GM19240 (cell line): ENCODE measurements at regions not wholly inside any gene's neighbourhood (a gene's known extent, or its start where the extent isn't known, plus 50 kb on each side); places are given as distances from the start of the nearest gene placed in this dataset.
"Not testable (repeated sequence)": the region's sequence is repeated elsewhere in the genome, so short reads cannot be mapped to it uniquely, and the experiment has no call there.

Source experiments
- DNase-seq: peaks from one replicate; pipeline ENCODE4 v3.0.0; 2011; ENCODE audit warnings: low spot score; ENCODE audit not compliant: insufficient read length

DNA sequence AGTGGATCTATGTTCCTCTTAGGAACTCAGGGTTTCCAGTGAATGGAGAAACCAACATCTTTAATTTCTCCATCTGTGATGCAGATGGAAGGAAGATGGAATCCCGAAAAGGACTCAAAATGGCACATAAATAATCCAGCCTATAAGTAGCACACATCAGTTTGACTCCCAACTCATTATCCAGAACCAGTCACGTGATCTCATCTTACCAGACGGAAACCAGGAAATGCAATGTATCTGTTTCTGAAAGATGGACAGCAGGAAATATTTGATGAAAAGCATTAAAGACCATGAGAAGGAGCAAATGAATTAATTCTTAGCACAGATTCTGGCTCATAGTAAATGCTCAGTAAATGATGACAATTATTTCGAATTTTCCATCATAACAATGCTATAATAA, 443.1 kb upstream of the FMR1 start:
- DNase-seq: no peak

DNA sequence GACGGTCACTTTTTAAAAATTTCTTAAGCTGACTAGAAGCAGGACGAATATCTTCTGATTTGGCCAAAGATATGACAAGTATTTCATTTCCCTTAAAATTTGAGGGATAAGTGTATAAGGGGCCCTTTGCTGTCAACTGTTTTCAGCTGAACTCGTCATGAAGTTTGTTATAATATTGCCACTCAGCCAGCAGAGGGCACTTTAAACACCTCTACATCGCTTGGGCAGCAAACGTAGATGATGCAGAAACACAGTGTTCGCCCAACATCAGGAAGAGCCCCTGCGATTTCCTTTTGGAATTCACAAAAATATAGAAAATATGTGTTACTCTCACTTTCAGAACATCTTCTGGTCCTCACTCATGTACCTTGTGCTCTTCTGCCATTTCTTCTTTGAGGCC, 435.7 kb upstream of the FMR1 start:
- no peak for DNase-seq

DNA sequence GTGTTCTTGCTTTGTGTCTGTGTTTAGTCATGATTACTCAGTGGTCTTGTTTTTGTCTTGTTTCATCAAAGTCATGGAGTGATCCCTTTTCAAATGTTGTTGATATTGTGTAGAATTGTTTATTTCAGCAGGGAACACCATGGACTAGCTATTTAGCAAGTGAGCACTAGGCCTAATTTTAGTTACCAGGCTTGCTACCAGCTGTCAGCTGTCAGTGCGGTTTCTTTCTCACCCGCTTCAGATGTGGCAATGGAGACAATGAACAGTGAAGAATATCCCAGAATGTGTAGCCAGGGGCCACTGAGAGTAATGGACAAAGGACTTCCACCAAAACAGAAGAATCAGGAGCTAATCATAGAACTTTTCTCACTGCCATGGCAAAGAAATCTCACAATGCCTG, 432.8 kb upstream of the FMR1 start:
- DNase-seq: no peak

DNA sequence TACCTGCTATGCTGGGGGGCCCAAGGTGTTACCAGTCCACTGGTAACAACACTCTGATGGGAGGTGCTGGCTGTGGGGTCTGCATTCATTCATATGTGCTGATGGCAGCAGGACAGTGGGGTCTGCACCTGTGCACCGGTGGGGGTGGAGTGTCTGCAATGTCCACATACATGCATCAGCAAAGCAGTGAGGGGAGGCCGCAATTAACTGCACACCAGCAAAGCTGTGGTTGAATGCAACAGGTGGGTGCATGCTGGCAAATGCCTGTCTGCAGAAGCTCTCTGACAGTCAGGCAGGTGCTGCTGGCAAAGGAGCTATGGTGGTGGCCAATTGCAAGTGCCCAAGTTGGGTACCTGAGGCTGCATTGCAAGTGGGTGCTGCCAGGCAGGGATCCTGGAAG, 426.5 kb upstream of the FMR1 start:
- DNase-seq: no peak

DNA sequence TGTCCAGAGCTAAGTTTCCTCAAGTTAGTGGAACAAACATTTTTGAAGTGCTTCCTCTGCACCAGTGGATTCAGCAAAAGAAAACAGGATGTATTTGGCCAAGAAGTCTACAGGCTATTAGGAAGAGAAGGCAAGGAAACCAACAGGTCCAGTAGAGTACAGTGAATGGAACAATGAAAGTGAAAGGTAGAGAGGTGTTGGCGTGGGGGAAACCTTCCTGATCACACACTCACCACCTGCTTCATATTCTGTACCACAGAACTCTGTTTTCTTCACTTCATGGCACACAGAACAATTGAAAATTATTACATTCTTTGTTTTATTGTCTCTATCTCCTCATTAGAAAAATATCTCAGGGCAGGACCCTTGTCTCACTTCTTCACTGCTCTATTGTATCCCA, 417.4 kb upstream of the FMR1 start:
- no peak for DNase-seq

DNA sequence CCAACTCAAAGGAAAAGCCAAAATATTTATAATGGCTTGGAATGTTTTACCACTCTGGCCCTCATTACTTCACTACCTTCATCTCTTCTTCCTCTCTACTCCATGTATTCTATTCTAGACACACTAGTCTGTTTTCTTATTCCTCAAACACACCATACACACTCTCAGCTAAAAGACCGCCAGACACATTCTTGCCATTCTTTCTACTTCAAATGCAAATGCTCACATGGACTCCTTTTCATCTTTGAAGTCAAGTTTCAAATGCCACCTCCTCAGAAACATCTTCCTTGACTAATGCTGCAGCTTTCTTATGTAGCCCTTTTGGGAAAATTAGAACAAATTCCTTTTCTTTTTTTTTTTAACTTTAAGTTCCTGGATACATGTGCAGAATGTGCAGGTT, 412.9 kb upstream of the FMR1 start:
- no peak for DNase-seq

DNA sequence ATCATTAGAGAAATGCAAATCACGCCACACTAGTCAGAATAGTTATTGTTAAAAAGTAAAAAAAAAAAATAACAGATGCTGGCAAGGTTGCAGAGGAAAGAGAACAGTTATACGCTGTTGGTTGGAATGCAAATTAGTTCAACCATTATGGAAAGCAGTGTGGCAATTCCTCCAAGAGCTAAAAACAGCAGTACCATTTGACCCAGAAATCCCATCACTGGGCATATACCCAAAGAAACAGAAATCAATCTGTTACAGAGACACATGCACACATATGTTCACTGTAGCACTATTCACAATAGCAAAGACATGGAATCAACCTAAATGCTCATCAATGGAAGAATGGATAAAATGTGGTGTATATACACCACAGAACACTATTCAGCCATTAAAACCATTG, 388.7 kb upstream of the FMR1 start:
- DNase-seq: no peak

DNA sequence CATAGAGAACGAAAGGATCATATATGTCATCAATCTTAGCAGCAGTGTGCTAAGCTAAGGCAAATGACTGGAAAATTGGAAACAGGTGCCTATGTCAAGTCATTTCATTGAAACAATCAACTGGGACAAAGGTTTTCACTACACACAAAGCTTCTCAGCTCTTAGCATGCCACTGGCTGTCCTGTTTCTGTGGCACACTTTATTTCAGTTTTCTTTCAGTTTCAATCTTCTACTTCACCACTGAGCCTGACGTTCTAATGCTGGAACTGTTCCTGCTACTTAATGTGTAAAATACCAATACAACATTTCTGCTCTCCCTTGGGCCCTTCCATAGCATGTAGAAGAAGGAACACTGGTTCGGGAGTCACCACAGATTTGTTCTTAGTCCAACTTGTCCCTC, 378.3 kb upstream of the FMR1 start:
- no peak for DNase-seq

DNA sequence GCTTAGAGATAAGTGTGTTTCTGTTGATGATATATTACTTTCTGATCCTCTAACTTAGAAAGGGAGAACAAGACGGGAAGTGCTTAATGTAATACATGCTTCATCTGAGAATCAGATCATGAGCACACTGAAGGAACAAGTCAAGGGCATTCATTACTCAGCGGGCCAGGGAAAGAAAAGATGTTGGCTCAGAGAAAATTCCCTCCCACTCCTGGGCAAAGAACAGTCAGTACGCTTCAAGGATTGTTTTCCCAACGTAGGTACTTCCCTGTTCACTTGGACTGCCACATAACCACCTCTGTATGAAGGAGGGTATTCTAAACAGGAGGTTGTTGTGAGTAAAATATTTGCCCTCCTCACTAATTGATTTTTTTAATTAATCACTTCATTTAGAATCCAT, 374.5 kb upstream of the FMR1 start:
- no peak for DNase-seq

DNA sequence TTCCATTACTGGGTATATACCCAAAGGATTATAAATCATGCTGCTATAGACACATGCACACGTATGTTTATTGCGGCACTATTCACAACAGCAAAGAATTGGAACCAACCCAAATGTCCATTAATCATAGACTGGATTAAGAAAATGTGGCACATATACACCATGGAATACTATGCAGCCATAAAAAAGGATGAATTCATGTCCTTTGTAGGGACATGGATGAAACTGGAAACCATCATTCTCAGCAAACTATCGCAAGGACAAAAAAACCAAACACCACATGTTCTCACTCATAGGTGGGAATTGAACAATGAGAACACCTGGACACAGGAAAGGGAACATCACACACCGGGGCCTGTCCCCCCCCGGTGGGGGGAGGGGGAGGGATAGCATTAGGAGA, 363.7 kb upstream of the FMR1 start:
- DNase-seq: not testable (repeated sequence)

DNA sequence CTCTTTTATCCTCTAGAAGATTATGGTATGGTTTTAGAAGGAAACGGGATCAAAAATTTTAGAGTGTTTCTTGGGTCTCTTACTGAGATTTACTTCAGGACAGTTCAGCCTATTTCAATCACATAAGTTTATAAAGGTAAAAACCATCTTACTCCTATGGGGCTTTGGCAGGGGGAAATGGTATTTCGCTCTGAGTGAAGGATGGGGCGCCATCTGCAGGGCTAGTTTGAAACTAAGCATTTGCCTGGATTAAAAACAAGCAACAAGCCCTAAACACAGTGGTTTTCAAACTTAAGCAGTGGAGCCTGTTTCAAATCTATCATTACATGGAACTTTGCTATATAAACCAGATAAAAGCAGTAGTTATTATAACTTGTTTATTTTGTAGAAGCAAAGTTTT, 361.5 kb upstream of the FMR1 start:
- no peak for DNase-seq

DNA sequence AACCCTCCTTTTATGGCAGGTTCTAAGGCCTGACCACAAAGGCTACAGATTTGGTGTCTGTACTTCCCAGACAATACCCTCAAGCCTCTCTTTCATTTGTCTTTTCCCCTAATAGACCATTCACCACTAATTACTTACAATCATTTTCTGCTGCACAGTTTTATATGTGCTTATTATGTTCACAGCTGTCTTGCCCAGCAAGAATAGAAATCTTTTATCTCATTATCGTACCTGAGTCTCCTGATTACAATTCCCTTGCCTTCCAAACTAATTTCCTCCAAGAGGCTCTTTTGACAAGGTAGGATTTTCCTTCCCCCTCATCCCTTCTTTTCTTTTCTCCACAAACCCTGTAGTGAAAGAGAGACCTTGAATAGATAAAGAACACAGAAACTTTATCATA, 352.5 kb upstream of the FMR1 start:
- DNase-seq: no peak

DNA sequence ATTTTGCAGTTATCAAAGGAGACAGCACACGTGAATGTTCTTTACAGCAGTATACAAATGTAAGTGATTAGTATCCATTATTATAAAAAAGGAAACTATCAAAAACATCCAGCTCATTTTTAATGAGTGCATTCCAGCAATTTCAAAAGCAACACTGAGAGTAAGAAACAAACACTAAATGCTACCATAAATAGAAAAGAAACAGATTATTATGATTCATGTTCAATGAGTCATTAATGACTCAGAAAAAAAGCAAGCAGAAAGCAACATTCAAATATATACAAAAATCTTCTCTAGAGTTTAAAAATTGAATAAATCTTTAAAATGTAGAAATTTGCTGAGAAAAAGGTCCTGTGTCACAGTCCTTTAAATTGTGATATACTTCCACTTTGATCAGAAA, 346.5 kb upstream of the FMR1 start:
- DNase-seq: no peak

DNA sequence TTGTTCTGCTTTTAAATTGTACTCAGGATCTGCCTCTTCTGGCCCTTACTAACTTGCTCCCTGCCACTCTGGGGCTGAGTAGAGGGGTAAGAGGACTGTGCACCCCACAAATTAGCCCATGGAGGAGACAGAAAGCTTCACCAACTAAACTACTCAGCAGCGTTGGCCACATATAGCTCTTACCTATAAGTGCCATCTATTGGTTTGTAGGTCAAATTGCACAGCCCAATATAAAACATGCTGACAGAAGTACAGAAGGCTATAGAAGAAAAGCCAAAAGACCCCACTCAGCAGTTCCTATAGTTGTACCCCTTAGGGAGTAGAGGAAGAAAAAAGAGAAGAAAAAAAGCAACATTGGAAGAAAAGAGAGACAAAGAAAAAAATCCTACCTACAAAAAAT, 341.2 kb upstream of the FMR1 start:
- no peak for DNase-seq

DNA sequence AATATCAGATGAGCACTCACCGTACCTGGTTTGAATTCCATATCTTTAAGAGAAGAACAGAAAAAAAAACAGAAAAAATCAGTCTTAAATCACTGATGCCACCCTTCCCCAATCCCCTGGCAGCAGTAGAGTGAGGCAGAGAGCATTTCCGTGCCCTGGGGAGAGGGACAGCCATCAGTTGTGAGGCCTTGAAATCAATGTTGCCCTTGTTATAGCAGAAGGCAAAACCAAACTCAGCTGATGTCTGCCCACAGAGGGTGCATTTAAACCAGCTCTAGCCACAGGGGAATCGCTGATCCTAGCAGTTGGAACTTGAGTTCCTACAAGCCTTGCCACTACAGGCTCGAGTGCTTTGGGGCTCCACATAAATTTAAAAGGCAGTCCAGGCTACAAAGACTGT, 338.5 kb upstream of the FMR1 start:
- DNase-seq: no peak

DNA sequence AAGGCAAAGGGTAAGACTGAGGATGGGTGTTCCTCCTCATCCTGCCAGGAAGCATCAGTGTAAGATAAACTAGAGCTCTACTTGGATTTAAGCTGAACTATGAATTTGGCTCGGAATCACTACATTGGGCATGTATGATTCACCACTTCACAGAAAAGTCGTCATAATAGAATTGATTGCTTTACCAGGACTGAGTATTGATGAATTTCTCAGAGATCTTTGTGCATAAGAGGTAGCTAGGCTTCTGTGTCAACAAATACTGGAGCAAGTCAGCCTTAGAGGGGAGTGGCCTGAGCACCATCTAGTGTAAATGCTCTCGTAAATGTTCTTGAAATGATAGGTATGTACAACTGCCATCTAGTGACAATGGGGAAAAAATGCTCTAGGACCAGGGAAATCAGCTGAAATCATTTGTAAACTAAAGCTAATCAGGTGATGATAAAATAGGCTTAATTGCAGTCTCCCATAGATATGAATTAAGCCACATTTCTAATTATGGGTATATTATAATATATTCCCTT, 309.5 kb upstream of the FMR1 start:
- DNase-seq: no peak

DNA sequence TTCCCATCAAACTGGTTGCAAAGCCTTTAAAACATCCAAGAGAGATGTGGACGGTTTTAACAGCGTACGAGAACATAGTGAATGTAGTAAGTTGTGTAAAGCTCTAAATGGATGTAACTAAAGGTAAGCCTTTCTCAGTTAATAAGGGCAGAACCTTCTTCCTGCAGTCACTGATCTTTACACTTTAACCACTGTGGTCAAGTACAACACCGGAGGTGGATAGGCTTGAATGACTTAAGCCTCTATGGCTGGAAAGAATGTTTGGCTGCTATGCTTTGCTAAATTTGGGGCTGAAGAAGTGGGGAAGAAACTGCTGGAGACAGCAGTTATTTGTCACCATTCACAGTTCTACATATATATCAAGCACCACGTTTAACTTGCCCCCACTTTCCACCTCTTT, 285.1 kb upstream of the FMR1 start:
- no peak for DNase-seq

DNA sequence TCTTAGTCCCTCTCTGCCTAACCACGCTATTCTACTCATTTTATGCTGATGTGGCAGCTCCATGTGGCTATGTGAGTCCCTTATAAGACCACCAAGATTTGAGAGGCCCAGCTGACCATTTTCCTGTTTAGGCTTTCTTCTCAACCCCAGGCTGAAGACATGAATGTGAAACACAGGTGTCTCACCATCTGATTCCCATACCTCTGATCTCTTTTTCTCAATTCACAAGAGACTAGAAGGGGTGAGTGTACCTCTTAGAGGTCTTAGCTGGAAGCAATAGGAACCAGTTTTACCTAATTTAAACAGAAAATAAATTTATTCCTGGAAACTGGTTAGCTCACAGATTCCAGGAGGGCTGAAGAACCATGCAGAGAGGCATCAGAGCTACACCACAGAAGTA, 276.5 kb upstream of the FMR1 start:
- DNase-seq: no peak

DNA sequence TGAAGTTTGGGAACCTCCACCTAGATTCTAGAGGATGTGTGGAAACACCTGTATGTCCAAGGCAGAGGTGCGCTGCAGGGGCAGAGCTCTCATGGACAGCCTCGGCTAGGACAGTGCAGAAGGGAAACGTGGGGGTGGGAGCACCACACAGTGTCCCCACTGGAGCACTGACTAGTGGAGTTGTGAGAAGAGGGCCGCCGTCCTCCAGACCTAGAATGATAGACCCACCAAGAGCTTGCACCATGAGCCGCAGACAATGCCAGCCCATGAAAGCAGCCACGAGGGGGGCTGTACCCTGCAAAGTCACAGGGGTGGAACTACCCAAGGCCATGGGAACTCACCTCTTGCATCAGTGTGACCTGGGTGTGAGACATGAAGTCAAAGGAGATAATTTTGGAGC, 274.5 kb upstream of the FMR1 start:
- DNase-seq: no peak

DNA sequence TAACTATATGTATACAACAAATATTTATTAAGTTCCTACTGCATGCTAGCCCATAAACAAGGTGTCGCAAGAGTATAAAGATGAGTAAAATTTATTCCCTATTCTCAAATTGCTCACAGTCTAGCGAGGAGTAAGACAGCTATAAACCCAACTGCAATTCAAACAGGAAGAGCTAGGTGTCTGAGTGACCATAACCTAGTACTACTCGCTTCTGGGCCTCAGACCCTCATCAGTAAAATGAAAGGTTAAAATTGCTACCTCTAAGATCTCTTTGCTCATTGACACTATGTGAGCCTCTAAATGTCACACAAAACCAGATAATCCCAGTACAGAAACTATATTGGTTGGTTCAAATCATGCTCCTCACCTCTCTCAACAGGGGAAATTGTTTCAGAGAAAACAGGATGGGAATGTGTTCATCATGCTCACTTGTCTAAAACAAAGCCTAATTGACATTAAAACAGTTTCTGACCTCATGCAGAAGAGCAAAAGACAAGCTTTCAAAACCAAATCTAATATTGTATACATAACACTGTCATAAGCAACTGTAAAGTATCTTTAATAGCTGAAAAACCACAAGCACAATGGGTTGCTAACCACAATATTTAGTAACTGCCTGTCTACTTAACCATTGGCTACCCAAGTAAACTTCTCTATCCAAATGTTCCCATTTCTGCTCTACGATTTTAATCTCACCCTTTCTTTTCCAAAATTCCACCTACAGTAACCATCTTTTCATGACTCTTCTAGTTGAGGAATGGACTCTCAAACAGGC, 264.6 kb upstream of the FMR1 start:
- no peak for DNase-seq

DNA sequence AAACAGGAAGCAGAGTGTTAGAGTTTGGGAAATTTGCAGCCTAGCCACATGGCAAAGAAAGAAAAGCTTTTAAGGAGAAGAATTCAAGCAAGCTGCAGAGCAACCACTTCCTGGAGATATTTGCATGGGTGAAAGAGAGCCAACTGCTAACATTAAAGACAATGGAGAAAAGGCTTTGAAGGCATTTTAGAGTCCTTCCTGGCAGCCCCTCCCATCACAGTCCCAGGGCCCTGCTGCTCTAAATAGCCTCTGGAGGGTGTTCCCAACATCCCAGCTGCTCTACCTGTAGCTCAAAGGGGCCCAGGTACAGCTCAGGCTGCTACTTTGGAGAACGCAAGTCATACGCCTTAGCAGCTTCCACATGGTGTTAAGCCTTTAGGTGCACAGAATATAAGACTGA, 235.9 kb upstream of the FMR1 start:
- no peak for DNase-seq

DNA sequence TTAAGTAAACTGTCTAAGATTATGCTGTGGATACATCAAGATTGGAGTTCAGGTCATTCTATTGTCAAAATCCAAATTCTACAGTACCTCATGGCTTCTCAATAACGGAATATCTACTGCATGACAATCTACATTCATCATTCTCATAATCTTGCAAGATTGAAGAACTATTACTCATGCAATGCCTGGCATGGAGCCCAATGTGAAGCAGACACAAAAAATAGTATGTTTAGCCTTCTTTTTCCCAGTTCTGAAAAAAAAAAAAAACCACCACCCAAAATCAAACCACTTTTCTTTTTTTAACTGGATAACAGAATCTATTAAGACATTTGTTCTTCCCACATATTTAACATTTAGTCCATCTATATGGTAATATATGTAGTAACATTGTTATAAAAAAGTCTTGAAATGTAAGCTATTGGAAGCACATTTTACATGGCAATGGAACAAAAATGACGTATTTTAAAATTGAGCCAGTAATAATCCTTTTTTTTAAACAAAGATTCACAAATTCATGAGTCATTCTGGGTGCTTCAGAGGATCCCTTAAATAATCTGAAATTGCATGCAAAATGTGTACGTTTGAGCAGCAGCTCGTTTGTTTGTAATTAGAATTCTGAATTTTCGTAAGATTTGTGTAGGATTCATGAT, 232.2 kb upstream of the FMR1 start:
- DNase-seq: no peak

DNA sequence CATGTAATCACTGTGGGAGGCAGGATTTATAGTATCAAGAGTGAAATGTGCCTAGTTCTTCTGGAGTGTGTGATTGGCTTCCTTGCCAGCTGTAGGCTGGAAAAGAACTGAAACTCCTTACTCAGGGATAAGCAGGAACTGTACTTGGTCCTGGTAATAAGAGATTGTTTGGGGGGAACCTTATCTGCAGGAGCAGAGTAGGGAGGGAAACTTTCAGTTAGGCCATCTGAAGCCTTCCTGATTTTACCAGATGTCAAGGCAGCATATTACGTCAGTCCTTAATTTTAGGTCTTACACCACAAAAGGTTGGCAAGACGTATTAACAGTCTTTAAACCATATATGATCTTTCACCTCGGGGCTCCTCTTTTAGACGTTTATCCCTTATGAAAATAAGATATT, 231.5 kb upstream of the FMR1 start:
- no peak for DNase-seq
